ENCODE measurements at regions not wholly inside any gene's neighbourhood (a gene's known extent, or its start where the extent isn't known, plus 50 kb on each side); places are given as distances from the start of the nearest gene placed in this dataset.

GRCh38 chr1:163650624-163651023, 328.9 kb downstream of the NUF2 start:
- TF ChIP-seq RAD21 (IDR thresholded peaks at IDR 0.05; ENCODE audit: insufficient read depth, low read depth, low read length) (no peak), SMC3 (IDR thresholded peaks at IDR 0.05; ENCODE audit: borderline replicate concordance, low read length) (no peak), POLR2A (IDR thresholded peaks at IDR 0.05; ENCODE audit: low read depth, low read length) (no peak), ATF3 (IDR thresholded peaks at IDR 0.05; ENCODE audit: borderline replicate concordance, extremely low read depth, low read depth, low read length) (no peak), CHD2 (IDR thresholded peaks at IDR 0.05; ENCODE audit: borderline replicate concordance, low read depth, low read length) (no peak), MLLT1 (IDR thresholded peaks at IDR 0.05) (no peak), CREB1 (IDR thresholded peaks at IDR 0.05; ENCODE audit: low read depth) (no peak), POLR2AphosphoS5 (IDR thresholded peaks at IDR 0.05; ENCODE audit: low read length) (no peak), ZBTB4 (CRISPR knock-in tag; IDR thresholded peaks at IDR 0.05) (no peak), NBN (IDR thresholded peaks at IDR 0.05) (no peak), SMARCA5 (IDR thresholded peaks at IDR 0.05) (no peak)
- TF ChIP-seq, protein P1, sequence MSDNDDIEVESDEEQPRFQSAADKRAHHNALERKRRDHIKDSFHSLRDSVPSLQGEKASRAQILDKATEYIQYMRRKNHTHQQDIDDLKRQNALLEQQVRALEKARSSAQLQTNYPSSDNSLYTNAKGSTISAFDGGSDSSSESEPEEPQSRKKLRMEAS (IDR thresholded peaks at IDR 0.05; ENCODE audit: low read depth, low read length), result no peak
- TF ChIP-seq, protein P2, sequence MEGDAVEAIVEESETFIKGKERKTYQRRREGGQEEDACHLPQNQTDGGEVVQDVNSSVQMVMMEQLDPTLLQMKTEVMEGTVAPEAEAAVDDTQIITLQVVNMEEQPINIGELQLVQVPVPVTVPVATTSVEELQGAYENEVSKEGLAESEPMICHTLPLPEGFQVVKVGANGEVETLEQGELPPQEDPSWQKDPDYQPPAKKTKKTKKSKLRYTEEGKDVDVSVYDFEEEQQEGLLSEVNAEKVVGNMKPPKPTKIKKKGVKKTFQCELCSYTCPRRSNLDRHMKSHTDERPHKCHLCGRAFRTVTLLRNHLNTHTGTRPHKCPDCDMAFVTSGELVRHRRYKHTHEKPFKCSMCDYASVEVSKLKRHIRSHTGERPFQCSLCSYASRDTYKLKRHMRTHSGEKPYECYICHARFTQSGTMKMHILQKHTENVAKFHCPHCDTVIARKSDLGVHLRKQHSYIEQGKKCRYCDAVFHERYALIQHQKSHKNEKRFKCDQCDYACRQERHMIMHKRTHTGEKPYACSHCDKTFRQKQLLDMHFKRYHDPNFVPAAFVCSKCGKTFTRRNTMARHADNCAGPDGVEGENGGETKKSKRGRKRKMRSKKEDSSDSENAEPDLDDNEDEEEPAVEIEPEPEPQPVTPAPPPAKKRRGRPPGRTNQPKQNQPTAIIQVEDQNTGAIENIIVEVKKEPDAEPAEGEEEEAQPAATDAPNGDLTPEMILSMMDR (IDR thresholded peaks at IDR 0.05 in 2 of 3, conservative IDR thresholded peaks at IDR 0.05 in 1 of 3; ENCODE audit: control insufficient read depth in 2 of 3, extremely low read depth in 1 of 3, insufficient read depth in 1 of 3, low read depth in 3 of 3, low read length in 3 of 3), result no peak
- TF ChIP-seq, protein P3, sequence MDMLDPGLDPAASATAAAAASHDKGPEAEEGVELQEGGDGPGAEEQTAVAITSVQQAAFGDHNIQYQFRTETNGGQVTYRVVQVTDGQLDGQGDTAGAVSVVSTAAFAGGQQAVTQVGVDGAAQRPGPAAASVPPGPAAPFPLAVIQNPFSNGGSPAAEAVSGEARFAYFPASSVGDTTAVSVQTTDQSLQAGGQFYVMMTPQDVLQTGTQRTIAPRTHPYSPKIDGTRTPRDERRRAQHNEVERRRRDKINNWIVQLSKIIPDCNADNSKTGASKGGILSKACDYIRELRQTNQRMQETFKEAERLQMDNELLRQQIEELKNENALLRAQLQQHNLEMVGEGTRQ (IDR thresholded peaks at IDR 0.05; ENCODE audit: borderline replicate concordance, low read depth, low read length), result no peak
